Cardiac muscle cell (in vitro differentiated cells and primary cell): ENCODE measurements at regions not wholly inside any gene's neighbourhood (a gene's known extent, or its start where the extent isn't known, plus 50 kb on each side); places are given as distances from the start of the nearest gene placed in this dataset.

Experiments used
- DNase-seq, 2 donors: peaks; one replicate each; pipeline versions ENCODE4 v3.0.0 to v3.0.0-alpha.2; 2010 to 2017; ENCODE audit warnings: low read depth in 1 of 2, low spot score in 1 of 2
- H3K27ac ChIP-seq: fragments of 200-600 bp; sonication (generic); 2 replicates; pipeline ENCODE4 v1.5.1; 2016
- H3K27me3 ChIP-seq: fragments of 200-600 bp; sonication (generic); 2 replicates; pipeline ENCODE4 v1.6.0; 2016; ENCODE audit warnings: control low read depth
- H3K36me3 ChIP-seq: fragments of 200-600 bp; sonication (generic); 2 replicates; pipeline ENCODE4 v1.5.1; 2016; ENCODE audit warnings: control low read depth
- H3K4me1 ChIP-seq: fragments of 200-600 bp; sonication (generic); 2 replicates; pipeline ENCODE4 v1.8.1; 2017; ENCODE audit warnings: low read depth, mild to moderate bottlenecking, mixed run types
- H3K4me3 ChIP-seq: fragments of 200-600 bp; sonication (generic); 2 replicates; pipeline ENCODE4 v1.5.1; 2016; ENCODE audit warnings: mild to moderate bottlenecking
- H3K9me3 ChIP-seq: fragments of 200-600 bp; sonication (generic); 2 replicates; pipeline ENCODE4 v1.5.1; 2017; ENCODE audit warnings: low read depth, mild to moderate bottlenecking, control low read depth
- TF ChIP-seq, protein P1 (sequence below): IDR thresholded peaks from 2 replicates; pipeline ENCODE4 v1.5.1; 2012; ENCODE audit warnings: low read depth, mild to moderate bottlenecking, low read length

DNA sequence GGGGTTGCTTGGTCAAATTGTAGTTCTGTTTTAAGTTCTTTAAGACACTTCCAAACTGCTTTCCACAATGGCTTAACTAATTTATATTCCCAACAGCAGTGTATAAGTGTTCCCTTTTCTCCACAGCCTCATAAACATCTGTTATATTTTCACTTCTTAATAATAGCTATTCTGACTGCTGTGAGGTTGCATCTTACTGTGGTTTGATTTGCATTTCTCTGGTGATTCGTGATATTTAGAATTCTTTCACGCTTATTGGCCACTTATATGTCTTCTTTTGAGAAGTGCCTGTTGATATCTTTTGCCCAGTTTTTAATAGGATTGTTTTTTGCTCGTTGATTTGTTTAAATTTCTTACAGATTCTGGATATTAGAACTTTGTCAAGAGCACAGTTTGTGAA is 278.6 kb upstream of the ITM2A start:
- no peaks in the 10 kb centered on the region for H3K27me3 ChIP-seq
- H3K4me1 ChIP-seq = no peaks in the 10 kb centered on the region
- no peak overlapping the region for H3K4me3 ChIP-seq
- no peak for DNase-seq
- H3K36me3 ChIP-seq = no peaks in the 10 kb centered on the region
- H3K9me3 ChIP-seq = no peaks in the 10 kb centered on the region
- TF ChIP-seq, protein P1, sequence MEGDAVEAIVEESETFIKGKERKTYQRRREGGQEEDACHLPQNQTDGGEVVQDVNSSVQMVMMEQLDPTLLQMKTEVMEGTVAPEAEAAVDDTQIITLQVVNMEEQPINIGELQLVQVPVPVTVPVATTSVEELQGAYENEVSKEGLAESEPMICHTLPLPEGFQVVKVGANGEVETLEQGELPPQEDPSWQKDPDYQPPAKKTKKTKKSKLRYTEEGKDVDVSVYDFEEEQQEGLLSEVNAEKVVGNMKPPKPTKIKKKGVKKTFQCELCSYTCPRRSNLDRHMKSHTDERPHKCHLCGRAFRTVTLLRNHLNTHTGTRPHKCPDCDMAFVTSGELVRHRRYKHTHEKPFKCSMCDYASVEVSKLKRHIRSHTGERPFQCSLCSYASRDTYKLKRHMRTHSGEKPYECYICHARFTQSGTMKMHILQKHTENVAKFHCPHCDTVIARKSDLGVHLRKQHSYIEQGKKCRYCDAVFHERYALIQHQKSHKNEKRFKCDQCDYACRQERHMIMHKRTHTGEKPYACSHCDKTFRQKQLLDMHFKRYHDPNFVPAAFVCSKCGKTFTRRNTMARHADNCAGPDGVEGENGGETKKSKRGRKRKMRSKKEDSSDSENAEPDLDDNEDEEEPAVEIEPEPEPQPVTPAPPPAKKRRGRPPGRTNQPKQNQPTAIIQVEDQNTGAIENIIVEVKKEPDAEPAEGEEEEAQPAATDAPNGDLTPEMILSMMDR = no peak
- H3K27ac ChIP-seq = no peak overlapping the region

DNA sequence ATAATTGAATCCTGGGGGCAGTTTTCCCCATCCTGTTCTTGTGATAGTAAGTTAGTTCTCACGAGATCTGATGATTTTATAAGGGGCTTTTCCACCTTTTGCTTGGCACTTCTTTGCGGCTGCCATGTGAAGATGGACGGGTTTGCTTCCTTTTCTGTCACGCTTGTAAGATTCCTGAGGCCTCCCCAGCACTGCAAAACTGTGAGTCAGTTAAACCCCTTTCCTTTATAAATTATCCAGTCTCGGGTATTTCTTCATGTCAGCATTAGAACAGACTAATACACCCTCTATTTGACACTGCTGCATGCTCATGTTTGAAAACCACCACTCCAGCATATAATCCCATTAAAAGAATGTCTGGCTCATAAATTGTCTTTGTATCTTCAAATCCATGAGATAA is 264.4 kb upstream of the ITM2A start:
- Histone ChIP-seq H3K27ac (no peak overlapping the region), H3K36me3 (no peaks in the 10 kb centered on the region), H3K9me3 (no peaks in the 10 kb centered on the region), H3K4me3 (no peak overlapping the region), H3K4me1 (no peaks in the 10 kb centered on the region), H3K27me3 (no peaks in the 10 kb centered on the region)
- TF ChIP-seq, protein P1 = no peak
- DNase-seq = no peak

DNA sequence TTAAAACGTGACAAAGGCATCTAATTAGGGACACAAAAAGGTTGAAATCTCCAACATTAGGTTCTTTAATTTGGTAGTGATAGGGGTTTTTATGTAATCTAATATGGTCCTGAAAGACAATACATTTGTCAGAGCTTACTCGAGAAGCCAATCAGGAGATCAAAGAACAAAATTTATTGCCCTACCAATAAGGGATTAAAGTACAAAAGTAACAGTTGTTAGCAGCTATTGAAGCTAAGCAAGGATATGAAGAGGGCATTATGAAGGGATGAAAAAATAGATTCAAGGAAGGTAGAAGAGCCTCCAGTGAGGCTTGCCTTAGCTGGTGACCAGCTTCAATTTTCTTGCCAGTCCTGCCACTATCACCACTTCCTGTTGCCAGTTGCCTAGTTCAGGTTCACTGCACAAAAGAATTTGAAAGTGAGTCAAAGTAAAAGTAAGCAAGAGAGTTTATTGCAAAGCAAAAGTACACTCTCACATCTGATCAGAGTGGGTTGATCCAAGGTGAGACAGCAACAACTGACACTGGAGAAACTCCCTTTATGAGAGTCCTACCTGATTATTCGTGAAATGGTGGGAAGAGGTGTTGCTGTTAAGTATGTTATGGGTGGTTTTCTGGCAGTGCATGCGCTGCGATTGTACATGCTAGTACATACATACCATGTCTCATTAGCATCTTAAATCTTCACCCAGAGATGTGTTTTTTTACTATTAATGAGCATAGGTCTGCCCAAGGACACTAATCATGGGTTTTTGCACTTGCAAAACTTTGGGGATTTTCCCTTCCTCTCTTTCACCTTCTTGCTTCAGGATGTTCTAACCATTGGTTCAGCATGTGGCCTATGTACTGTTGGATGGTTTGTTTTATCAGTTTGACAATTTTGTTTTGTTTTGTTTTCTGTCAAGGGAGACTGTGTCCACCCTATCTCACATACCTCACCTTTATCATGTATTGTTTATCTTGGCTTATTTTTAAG is 263.2 kb upstream of the ITM2A start:
- no peak overlapping the region for H3K4me3 ChIP-seq
- no peak overlapping the region for H3K27ac ChIP-seq
- H3K4me1 ChIP-seq = no peaks in the 10 kb centered on the region
- no peaks in the 10 kb centered on the region for H3K27me3 ChIP-seq
- DNase-seq = no peak
- TF ChIP-seq, protein P1 = no peak
- no peaks in the 10 kb centered on the region for H3K36me3 ChIP-seq
- no peaks in the 10 kb centered on the region for H3K9me3 ChIP-seq

DNA sequence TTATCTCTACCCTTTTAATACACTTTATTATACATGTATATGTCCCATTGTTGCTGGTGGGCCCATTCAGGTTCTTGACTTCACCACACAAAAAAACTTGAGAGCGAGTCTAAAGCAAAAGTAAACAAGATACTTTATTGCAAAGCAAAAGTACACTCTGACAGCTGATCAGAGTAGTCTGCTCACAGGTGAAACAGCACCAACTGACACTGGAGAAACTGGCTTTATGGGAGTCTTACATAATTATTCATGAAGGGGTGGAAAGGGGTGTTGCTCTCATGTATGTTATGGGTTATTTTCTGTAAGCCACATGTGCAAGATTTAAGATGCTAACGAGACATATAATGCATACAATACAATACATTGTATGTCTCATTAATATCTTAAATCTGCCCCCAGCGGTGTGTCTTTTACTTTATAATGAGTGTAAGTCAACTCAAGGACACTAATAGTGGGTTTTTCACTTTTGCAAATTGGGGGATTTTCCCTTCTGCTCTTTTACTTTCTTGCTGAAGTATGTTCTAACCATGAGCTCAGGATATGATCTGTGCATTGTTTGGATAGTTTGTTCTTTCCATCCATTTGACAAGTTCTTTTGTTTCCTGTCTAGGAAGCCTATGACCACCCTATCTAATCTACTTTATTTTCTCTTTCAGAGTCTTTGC is 256.1 kb upstream of the ITM2A start:
- H3K27ac ChIP-seq = no peak overlapping the region
- TF ChIP-seq, protein P1 = no peak
- H3K4me3 ChIP-seq = no peak overlapping the region
- no peaks in the 10 kb centered on the region for H3K9me3 ChIP-seq
- no peaks in the 10 kb centered on the region for H3K36me3 ChIP-seq
- H3K27me3 ChIP-seq = no peaks in the 10 kb centered on the region
- no peak for DNase-seq
- H3K4me1 ChIP-seq = no peaks in the 10 kb centered on the region

DNA sequence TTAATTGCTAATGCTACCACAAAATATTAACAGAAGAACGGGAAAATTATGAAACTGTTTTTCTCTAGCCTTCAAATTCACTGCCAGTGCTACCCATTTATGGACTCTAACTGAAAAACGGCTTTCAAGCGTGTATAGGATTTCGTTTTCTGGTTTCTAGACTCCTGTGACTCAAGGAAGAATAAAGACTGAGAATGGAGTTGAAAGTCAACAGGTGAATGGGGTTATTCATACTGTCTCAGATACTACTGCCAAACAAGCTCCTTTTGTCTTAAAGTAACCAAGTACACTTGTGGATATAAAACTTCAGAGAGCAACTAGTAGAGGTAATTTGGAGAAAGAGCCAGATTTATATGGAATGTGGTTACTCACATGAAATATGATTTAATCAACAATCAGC is 251.1 kb upstream of the ITM2A start:
- Histone ChIP-seq H3K27me3 (no peaks in the 10 kb centered on the region), H3K27ac (no peak overlapping the region), H3K36me3 (no peaks in the 10 kb centered on the region), H3K9me3 (no peaks in the 10 kb centered on the region), H3K4me3 (no peak overlapping the region), H3K4me1 (no peaks in the 10 kb centered on the region)
- TF ChIP-seq, protein P1 = no peak
- DNase-seq = no peak
